Glomerular endothelial cell (primary cell): ENCODE measurements at regions not wholly inside any gene's neighbourhood (a gene's known extent, or its start where the extent isn't known, plus 50 kb on each side); places are given as distances from the start of the nearest gene placed in this dataset.

Experiments
- DNase-seq: peaks from one replicate; pipeline ENCODE4 v3.0.0-alpha.2; 2011; ENCODE audit warnings: low read depth, low spot score; ENCODE audit errors: extremely low read depth

DNA sequence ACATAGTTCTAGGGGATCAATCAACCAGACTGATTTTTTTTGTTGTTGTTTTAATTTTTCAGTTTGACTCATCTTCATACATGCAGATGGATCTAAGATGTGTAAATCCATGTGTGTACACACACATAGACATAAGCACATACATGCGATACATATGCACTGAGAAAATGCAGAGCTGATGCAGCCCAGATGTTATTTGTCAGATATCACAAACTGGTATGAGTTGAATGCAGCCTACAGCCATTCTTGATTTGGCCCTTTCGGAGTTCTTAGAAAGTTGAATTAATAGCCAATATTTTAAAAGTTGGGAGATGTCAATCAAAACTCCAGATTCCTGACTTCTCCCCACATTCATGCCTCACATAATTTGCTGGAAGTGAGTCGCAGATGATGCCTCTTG is 180.4 kb downstream of the SPATA18 start:
- no peak for DNase-seq

DNA sequence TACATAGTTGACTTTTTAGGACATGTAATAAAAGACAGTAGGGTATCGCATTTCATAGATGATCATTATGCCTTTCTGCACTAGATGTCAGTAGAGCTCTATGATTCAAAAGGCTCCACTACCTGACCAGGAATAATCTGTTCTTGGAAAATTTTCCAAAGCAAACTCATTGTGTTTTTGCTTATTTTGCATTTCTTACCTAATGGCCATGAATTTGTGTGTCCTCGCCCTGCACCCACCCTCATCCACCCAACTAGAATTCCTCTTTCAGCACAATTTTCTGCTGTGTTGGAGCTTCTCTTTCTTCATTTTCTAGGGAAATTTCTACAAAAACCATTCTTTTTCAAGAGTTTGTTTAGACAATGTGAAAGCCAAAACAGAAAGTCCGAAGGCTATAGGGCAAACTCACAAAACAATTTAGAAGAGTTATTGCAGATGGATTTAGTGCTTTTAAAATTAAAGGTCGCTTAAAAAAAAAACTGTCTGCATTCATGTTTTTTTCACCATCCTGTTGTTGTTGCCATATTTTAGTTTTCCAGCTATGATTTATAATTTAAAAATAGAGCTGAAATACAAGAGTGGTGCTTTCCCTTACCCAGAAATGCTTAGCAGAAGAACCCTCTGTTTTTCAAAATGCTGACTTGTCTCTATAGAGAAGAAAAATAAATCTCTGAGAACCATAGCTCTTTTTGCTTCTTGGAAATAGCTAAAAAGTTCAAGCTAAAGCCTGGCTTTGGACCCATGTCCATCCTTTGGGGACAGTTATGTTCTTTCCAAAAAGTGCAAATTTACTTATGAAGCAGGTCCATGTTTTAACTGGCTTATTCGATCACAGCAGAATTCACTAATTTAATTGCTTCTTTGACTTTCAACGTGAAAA is 183.7 kb downstream of the SPATA18 start:
- DNase-seq: no peak

DNA sequence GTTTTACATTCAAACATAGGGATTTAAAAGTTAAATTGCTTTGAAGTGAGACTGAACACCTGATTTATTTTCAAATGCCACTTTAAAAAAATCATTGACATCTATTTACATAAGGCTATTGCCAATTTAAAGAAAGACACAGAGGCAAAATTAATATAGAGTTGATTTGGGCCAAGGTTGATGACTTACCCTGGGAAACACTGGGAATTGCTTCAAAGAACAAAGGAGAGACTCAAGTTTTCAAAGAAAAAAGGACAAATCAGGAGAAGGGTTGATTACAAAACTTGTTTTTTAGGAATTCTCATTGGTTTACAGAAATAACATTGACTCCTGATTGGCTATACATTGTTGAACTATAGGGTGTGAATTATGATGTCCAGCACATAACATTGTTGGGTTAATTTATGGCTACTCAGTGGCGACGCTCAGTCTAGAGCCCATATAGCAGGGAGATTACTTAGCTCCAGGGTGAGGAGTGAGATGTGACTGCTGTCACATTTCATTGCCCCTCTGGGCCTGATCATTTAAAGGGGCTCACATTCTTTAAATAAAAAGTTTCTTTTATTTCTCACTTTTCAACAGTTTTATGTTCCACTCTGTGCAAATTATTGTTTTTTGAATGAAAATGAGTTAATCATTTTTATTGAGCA is 184.6 kb downstream of the SPATA18 start:
- DNase-seq: no peak

- no peak for DNase-seq
Measured at GRCh38 chr4:52241916-52242315, 190.8 kb downstream of the SPATA18 start.

DNA sequence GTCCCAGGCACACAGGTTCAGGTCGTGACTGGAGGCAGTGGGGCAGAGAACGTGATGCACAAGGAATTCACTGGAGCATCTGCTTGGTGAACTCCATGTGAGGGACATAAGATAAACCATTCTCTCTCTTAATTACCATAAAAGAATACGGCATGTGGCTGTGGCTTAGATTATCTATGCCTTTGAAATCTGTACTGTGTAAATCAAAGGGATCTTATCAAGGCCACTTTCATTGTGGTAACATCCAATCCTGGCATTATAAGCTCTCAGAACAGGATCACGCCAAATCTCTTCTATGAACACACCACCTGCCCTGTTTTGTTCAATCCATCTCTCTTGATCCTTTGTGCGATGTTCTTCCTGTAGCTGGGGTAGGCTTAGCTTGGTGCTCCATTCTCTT is 192.3 kb downstream of the SPATA18 start:
- DNase-seq: no peak

DNA sequence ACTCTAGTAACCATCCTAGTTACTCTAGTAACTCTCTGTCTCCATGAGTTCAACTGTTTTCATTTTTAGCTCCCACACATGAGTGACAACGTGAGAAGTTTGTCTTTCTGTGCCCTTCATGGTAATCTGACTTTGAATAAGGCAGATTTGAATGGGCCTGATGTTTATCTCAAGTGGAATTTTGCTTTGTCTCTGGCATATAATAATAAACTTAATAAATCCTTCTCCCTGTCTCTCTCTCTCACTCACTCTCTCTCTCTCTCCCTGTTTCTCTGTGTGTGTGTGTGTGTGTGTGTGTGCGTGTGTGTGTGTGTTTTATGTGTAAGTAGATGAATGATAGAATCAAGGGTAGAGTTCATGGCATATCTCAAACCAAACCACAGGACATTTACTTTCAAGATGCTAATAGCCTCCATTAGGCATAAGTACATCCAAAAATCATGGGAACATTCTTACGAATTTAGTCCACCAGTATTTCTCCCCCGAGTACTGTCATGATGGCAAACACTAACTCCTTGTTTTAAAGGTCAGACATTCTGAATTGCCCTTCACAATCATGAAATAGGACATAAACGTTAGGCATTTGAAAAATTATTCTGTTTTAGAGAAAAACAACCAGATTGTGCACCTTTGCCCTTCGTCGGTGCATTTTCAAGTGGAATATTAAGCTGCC is 193.1 kb downstream of the SPATA18 start:
- DNase-seq: no peak

DNA sequence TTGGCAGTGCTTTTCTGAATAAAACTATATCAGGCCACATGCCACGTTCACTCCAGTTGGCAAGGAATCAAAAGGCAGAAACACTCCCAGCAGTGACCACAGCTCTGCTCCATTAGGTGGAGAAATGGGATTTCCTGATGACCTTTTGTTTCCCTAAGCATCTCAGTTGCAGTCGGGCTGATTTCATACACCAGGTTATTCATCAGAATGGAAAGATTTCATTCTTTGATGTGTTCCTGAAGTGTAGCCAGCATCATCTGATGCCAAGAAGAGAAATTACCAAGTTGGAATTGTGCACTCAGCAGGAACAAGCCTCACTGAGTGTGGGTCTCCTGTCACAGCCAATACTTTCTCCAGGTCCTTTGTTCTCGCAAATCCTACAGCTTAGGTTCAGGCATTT is 193.7 kb downstream of the SPATA18 start:
- no peak for DNase-seq

DNA sequence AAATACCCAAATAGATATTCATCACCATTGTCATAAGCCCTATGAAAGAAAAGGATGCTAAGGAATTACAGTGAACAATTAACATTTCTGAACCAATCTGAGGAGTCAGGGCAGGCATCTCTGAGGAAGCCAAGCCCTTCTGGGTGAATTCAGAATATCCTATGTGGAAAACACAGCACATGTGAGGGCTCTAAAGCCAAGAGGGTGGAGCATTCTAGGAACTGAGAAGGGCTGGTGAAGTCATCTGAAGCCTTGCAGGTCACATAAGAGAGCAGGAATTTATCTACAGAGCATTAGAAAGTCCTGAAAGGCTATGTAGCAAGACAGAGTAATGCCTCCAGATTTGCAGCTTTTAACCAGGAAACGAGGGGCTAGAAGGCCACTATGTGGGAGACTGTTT is 195.7 kb downstream of the SPATA18 start:
- no peak for DNase-seq

DNA sequence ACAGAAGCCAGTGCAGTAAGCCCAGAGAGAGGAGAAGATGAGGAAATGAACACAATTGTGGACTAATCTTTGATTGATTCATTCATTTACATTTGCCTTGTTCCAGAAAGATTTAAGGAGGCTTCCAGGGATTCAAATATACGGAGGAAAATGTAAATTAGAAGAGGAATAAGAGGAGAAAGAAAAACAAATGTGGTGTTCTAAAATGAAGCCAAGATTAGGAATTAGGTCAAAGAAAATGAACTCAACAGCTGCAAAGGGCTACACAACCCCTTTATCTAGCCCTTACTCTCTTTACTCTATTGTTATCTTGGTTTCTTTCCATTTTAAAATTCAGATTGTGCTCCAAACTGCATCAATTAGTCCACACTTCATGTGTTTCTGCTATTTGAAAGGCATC is 196.8 kb downstream of the SPATA18 start:
- DNase-seq: no peak

GRCh38 chr4:52248820-52249219 is 197.7 kb downstream of the SPATA18 start:
- no peak for DNase-seq

GRCh38 chr4:52249581-52249980 is 198.5 kb downstream of the SPATA18 start:
- no peak for DNase-seq

DNA sequence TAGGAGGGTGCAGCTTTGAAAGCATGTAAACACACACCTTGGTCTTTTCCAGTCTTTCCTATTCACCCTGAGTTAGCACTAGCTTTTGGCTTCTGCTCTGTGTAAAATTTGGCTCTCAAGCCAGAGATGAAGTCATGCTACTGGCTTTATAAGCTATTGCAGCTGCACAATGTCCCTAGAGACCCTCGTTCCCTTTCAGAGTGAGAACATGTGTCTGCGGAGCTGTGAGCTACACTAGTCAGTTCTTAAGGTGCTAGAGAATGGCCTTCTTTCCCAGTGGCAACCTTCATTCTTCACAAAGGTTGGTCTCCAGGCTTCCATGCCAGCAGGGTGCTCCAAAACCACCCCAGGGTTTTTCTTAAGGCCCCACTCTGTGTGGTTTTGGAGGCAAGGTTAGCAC is 199.1 kb downstream of the SPATA18 start:
- no peak for DNase-seq

GRCh38 chr4:52251864-52252263 is 200.8 kb downstream of the SPATA18 start:
- DNase-seq: no peak

GRCh38 chr4:52253025-52253424 is 201.9 kb downstream of the SPATA18 start:
- no peak for DNase-seq

- DNase-seq: no peak
Measured at GRCh38 chr4:52256522-52256921, 205.4 kb downstream of the SPATA18 start.

DNA sequence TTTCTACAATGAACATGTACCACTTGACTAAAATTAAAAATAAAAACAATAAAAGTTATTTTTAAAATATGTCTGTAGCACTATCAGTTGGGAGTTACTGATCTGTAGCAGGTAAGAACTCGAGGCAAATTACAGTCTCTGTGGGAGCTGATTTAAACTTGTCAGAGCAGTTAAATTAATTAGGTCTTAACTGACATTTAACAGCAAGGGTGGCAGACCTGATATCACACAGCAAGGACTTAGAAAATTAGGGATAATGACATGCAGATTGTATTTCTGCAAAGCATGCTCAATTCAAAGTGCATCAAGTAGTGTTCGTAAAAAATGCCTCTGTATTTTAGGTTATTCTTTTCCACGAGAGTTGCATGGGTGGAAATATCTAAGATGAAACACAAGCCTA is 208.9 kb downstream of the SPATA18 start:
- no peak for DNase-seq

- no peak for DNase-seq
Measured at GRCh38 chr4:52260514-52261210, 209.6 kb downstream of the SPATA18 start.

DNA sequence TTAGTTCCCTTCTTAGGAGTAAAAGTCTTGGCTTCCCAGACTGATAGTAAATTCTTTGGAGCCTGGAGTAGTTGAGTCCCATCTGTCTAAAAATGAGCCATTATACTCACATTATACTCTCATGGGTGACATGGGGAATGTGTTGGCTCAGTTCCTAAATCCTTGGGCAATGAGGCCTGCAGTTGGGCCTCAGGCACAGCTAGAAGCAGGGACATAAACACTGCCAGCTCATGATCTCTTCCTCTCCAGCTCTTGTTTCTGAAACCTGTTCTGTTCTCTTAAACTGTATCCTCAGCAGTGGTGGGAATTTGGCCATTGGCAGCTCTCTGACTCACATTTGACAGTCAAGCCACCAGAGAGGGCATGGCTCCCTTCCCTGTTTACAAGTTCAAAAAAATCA is 212.5 kb downstream of the SPATA18 start:
- no peak for DNase-seq

GRCh38 chr4:52265781-52266525 is 214.8 kb downstream of the SPATA18 start:
- DNase-seq: no peak

- DNase-seq: no peak
Measured at GRCh38 chr4:52266537-52267137, 215.5 kb downstream of the SPATA18 start.
